H1 (cell line): ENCODE measurements at regions not wholly inside any gene's neighbourhood (a gene's known extent, or its start where the extent isn't known, plus 50 kb on each side); places are given as distances from the start of the nearest gene placed in this dataset.

ENCODE experiments used
- ATF3 ChIP-seq: IDR thresholded peaks from 2 replicates; pipeline ENCODE4 v1.6.1; 2011; ENCODE audit warnings: low read depth, mild to moderate bottlenecking, low read length; ENCODE audit not compliant: insufficient read depth
- CBX8 ChIP-seq: fragments of 300-800, 300-1000 bp; sonication (generic); IDR thresholded peaks from 2 replicates; pipeline ENCODE4 v1.7.1; 2016; ENCODE audit warnings: low read depth, low read length, borderline replicate concordance
- E2F6 ChIP-seq: IDR thresholded peaks from 2 replicates; pipeline ENCODE4 v1.6.1; 2012; ENCODE audit warnings: inconsistent platforms
- NRF1 ChIP-seq: IDR thresholded peaks from 2 replicates; pipeline ENCODE4 v1.6.1; 2011; ENCODE audit warnings: mild to moderate bottlenecking, low read depth, low read length, improper control_type of control experiment
- SAP30 ChIP-seq: fragments of 300-600 bp; sonication (generic); IDR thresholded peaks from 2 replicates; pipeline ENCODE4 v1.7.1; 2012; ENCODE audit warnings: low read length, moderate library complexity, mild to moderate bottlenecking, inconsistent platforms; ENCODE audit not compliant: insufficient read depth, insufficient replicate concordance
- TAF7 ChIP-seq: optimal IDR thresholded peaks from 2 replicates; pipeline ENCODE3; 2011; ENCODE audit warnings: low read depth, mild to moderate bottlenecking, inconsistent platforms, low read length, moderate library complexity, borderline replicate concordance

GRCh38 chr5:152315942-152316341 lies 89.1 kb downstream of the NMUR2 start (continued):
- TF ChIP-seq CBX8: no peak
- no peak for TF ChIP-seq E2F6
- TF ChIP-seq TAF7: no peak
- no peak for TF ChIP-seq SAP30
- TF ChIP-seq ATF3: no peak
- TF ChIP-seq NRF1: no peak
